ENCODE measurements at regions not wholly inside any gene's neighbourhood (a gene's known extent, or its start where the extent isn't known, plus 50 kb on each side); places are given as distances from the start of the nearest gene placed in this dataset.

DNA sequence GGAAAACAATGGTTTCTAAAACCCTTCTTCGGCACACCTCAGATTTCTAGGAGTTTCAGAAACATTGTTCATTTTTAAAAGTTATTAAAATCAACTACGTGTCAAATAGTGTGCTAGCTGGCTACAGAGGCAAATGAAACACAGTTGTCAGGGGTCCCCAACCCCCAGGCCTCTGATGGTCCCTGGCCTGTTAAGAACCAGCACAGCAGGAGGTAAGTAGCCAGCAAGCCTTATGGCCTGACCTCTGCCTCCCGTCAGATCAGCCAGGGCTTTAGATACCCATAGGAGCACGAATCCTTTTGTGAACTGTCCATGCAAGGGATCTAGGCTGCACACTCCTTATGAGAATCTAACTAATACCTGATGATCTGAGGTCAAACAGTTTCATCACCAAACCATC lies 648.2 kb downstream of the FAM181B start:
- in situ Hi-C loops (cut with MboI; ENCODE audit: low sequenced_read_pairs) (no loop called here), dilution Hi-C loops (cut with HindIII; ENCODE audit: low sequenced_read_pairs, unreplicated experiment) (no loop called here), intact Hi-C loops (cut with micrococcal nuclease) (no loop called here)
- no peak overlapping the region for H2BK120ac ChIP-seq (ENCODE audit: low read depth, low read length)
- H2AK5ac ChIP-seq (ENCODE audit: low read depth, low read length) = no peak overlapping the region
- H2BK15ac ChIP-seq (ENCODE audit: low read depth, low read length) = no peak overlapping the region
- H2AK9ac ChIP-seq (replicated peaks; ENCODE audit: low read depth, low read length, poor library complexity) = no peak overlapping the region
- H3K23ac ChIP-seq (ENCODE audit: low read depth, low read length) = no peak overlapping the region
- H3K79me1 ChIP-seq (ENCODE audit: low read depth in 1 of 2, low read length in 2 of 2) = no peaks in the 10 kb centered on the region
- H3K14ac ChIP-seq (replicated peaks; ENCODE audit: low read depth, low read length) = no peak overlapping the region
- no peak overlapping the region for H4K5ac ChIP-seq (ENCODE audit: low read depth, low read length)
- no peak overlapping the region for H3K4me3 ChIP-seq (ENCODE audit: insufficient read depth, low read depth, low read length)
- no peak overlapping the region for H3K4ac ChIP-seq (ENCODE audit: low read depth, low read length)
- no peak overlapping the region for H4K8ac ChIP-seq (ENCODE audit: low read depth in 2 of 2, low read length in 2 of 2)
- ChIA-PET POLR2A (ENCODE audit: unreplicated experiment) (no interaction called here), CTCF (no interaction called here)
- H2BK5ac ChIP-seq (ENCODE audit: low read depth, low read length, poor library complexity, severe bottlenecking) = no peak overlapping the region
- no peaks in the 10 kb centered on the region for H3K9me1 ChIP-seq (ENCODE audit: insufficient read depth, low read length)
- no peak overlapping the region for H2AFZ ChIP-seq (replicated peaks; ENCODE audit: low read length, poor library complexity)
- no peak overlapping the region for H3K4me2 ChIP-seq (ENCODE audit: low read depth, low read length)
- H4K20me1 ChIP-seq (ENCODE audit: insufficient read depth, low read length) = no peaks in the 10 kb centered on the region
- WGBS, 2 experiments (ENCODE audit: extremely low coverage in 2 of 2, insufficient read length in 1 of 2) = 58% methylated on average over 3 of the region's 4 CpGs; no CpG with 5 or more reads in 1 of the 2 experiments
- no TSS peak for BruUV-seq (replicated peaks)
- no peak overlapping the region for H3K27ac ChIP-seq (ENCODE audit: insufficient read depth, low read length)
- TF ChIP-seq, protein P1, sequence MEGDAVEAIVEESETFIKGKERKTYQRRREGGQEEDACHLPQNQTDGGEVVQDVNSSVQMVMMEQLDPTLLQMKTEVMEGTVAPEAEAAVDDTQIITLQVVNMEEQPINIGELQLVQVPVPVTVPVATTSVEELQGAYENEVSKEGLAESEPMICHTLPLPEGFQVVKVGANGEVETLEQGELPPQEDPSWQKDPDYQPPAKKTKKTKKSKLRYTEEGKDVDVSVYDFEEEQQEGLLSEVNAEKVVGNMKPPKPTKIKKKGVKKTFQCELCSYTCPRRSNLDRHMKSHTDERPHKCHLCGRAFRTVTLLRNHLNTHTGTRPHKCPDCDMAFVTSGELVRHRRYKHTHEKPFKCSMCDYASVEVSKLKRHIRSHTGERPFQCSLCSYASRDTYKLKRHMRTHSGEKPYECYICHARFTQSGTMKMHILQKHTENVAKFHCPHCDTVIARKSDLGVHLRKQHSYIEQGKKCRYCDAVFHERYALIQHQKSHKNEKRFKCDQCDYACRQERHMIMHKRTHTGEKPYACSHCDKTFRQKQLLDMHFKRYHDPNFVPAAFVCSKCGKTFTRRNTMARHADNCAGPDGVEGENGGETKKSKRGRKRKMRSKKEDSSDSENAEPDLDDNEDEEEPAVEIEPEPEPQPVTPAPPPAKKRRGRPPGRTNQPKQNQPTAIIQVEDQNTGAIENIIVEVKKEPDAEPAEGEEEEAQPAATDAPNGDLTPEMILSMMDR (conservative IDR thresholded peaks at IDR 0.05; ENCODE audit: low read depth, low read length) = no peak
- no peak for TF ChIP-seq FOS (IDR thresholded peaks at IDR 0.05; ENCODE audit: low read depth, low read length)
- TF ChIP-seq CEBPB (IDR thresholded peaks at IDR 0.05; ENCODE audit: low read depth, low read length) = no peak
- TF ChIP-seq MAZ (IDR thresholded peaks at IDR 0.05; ENCODE audit: borderline replicate concordance, low read depth, low read length) = no peak
- TF ChIP-seq MXI1 (IDR thresholded peaks at IDR 0.05; ENCODE audit: borderline replicate concordance, low read depth, low read length) = no peak
- TF ChIP-seq, protein P2, sequence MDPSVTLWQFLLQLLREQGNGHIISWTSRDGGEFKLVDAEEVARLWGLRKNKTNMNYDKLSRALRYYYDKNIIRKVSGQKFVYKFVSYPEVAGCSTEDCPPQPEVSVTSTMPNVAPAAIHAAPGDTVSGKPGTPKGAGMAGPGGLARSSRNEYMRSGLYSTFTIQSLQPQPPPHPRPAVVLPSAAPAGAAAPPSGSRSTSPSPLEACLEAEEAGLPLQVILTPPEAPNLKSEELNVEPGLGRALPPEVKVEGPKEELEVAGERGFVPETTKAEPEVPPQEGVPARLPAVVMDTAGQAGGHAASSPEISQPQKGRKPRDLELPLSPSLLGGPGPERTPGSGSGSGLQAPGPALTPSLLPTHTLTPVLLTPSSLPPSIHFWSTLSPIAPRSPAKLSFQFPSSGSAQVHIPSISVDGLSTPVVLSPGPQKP (IDR thresholded peaks at IDR 0.05; ENCODE audit: borderline replicate concordance, low read depth, low read length) = no peak
- TF ChIP-seq SMC3 (IDR thresholded peaks at IDR 0.05; ENCODE audit: low read depth, low read length) = no peak
- H4K91ac ChIP-seq (ENCODE audit: insufficient read depth, low read depth, low read length) = no peak overlapping the region
- no peak for DNase-seq
- H3K36me3 ChIP-seq (ENCODE audit: control insufficient read depth, insufficient read depth, low read length) = no peaks in the 10 kb centered on the region
- H2BK20ac ChIP-seq (ENCODE audit: low read depth, low read length) = no peak overlapping the region
- no peaks in the 10 kb centered on the region; the same call in 1 of the 2 replicates for H3K9me3 ChIP-seq (ENCODE audit: control insufficient read depth, insufficient read depth, low read length)
- no peak overlapping the region for H3K18ac ChIP-seq (ENCODE audit: low read depth, low read length)
- no peak for ATAC-seq (ENCODE audit: low read depth)
- no peaks in the 10 kb centered on the region for H3K27me3 ChIP-seq (ENCODE audit: control insufficient read depth, insufficient read depth, low read length)
- no peak overlapping the region for H3K9ac ChIP-seq (ENCODE audit: low read depth, low read length)
- H3K56ac ChIP-seq (ENCODE audit: extremely low read depth, insufficient read depth, low read length) = no peak overlapping the region
- H3K4me1 ChIP-seq (ENCODE audit: control insufficient read depth, insufficient read depth, low read length) = no peaks in the 10 kb centered on the region
